HepG2 (cell line): ENCODE measurements at regions not wholly inside any gene's neighbourhood (a gene's known extent, or its start where the extent isn't known, plus 50 kb on each side); places are given as distances from the start of the nearest gene placed in this dataset.

Experiments
- AGO2 ChIP-seq: fragments of 200-400 bp; formaldehyde crosslinking; optimal IDR thresholded peaks from 2 replicates; pipeline ENCODE3; 2017; ENCODE audit warnings: mild to moderate bottlenecking, low read depth, low read length, moderate library complexity
- ATF4 ChIP-seq, 2 experiments: fragments of 450-650 bp in 1 of 2; sonication (generic) in 1 of 2; formaldehyde crosslinking; IDR thresholded peaks; 2 replicates each; pipeline versions ENCODE4 v1.5.0 to v1.8.0; 2020 to 2022; ENCODE audit warnings: mild to moderate bottlenecking in 1 of 2, missing genetic modification reagents in 1 of 2
- ATRX ChIP-seq: sonication (generic); formaldehyde crosslinking; IDR thresholded peaks from 2 replicates; pipeline ENCODE4 v1.4.0; 2020; ENCODE audit warnings: missing genetic modification reagents, borderline replicate concordance
- BRD4 ChIP-seq: sonication (generic); formaldehyde crosslinking; IDR thresholded peaks from 2 replicates; pipeline ENCODE4 v1.4.0; 2020; ENCODE audit warnings: missing genetic modification reagents
- ELF1 ChIP-seq: sonication (generic); formaldehyde crosslinking; IDR thresholded peaks from 2 replicates; pipeline ENCODE4 v1.4.0; 2020; ENCODE audit warnings: missing genetic modification reagents
- GABPB1 ChIP-seq: IDR thresholded peaks from 2 replicates; pipeline ENCODE4 v1.6.1; 2016; ENCODE audit warnings: mild to moderate bottlenecking, missing genetic modification reagents, moderate library complexity, missing compliant biosample characterization
- HCFC1 ChIP-seq: fragments of 150-350 bp; IDR thresholded peaks from 2 replicates; pipeline ENCODE4 v1.6.1; 2014; ENCODE audit warnings: low read depth, low read length
- HMG20B ChIP-seq: conservative IDR thresholded peaks from 2 replicates; pipeline ENCODE4 v1.6.1; 2016; ENCODE audit warnings: missing genetic modification reagents, missing compliant biosample characterization
- JUND ChIP-seq: sonication (generic); formaldehyde crosslinking; IDR thresholded peaks from 2 replicates; pipeline ENCODE4 v1.8.0; 2022; ENCODE audit warnings: mild to moderate bottlenecking, missing genetic modification reagents
- MAFF ChIP-seq: IDR thresholded peaks from 2 replicates; pipeline ENCODE4 v1.6.1; 2011; ENCODE audit warnings: low read depth, low read length, improper control_type of control experiment
- MED13 ChIP-seq: sonication (generic); formaldehyde crosslinking; IDR thresholded peaks from 2 replicates; pipeline ENCODE4 v1.5.0; 2020; ENCODE audit warnings: missing genetic modification reagents
- MYNN ChIP-seq: sonication (generic); formaldehyde crosslinking; IDR thresholded peaks from 2 replicates; pipeline ENCODE4 v1.4.0; 2020; ENCODE audit warnings: mild to moderate bottlenecking, low read depth, missing genetic modification reagents
- NPAS2 ChIP-seq: sonication (generic); formaldehyde crosslinking; IDR thresholded peaks from 2 replicates; pipeline ENCODE4 v1.8.0; 2022; ENCODE audit warnings: mild to moderate bottlenecking, missing genetic modification reagents, borderline replicate concordance
- PHF20 ChIP-seq: sonication (generic); formaldehyde crosslinking; IDR thresholded peaks from 2 replicates; pipeline ENCODE4 v1.5.0; 2020; ENCODE audit warnings: mild to moderate bottlenecking, missing genetic modification reagents
- TBP ChIP-seq: sonication (generic); formaldehyde crosslinking; IDR thresholded peaks from 2 replicates; pipeline ENCODE4 v1.5.0; 2020; ENCODE audit warnings: missing genetic modification reagents
- ZFP62 ChIP-seq: sonication (generic); formaldehyde crosslinking; IDR thresholded peaks from 2 replicates; pipeline ENCODE4 v1.4.0; 2020; ENCODE audit warnings: missing genetic modification reagents
- ZMYM4 ChIP-seq: sonication (generic); formaldehyde crosslinking; IDR thresholded peaks from 2 replicates; pipeline ENCODE4 v1.8.1; 2023; ENCODE audit warnings: mild to moderate bottlenecking, missing genetic modification reagents
- ZNF101 ChIP-seq: sonication (generic); formaldehyde crosslinking; IDR thresholded peaks from 2 replicates; pipeline ENCODE4 v1.4.0; 2020; ENCODE audit warnings: mild to moderate bottlenecking, low read depth, missing genetic modification reagents, borderline replicate concordance
- ZNF235 ChIP-seq: sonication (generic); formaldehyde crosslinking; IDR thresholded peaks from 2 replicates; pipeline ENCODE4 v1.8.1; 2023; ENCODE audit warnings: mild to moderate bottlenecking, missing genetic modification reagents, borderline replicate concordance
- ZNF331 ChIP-seq: sonication (generic); formaldehyde crosslinking; IDR thresholded peaks from 2 replicates; pipeline ENCODE4 v1.4.0; 2020; ENCODE audit warnings: missing genetic modification reagents
- ZNF335 ChIP-seq: sonication (generic); formaldehyde crosslinking; IDR thresholded peaks from 2 replicates; pipeline ENCODE4 v1.4.0; 2020; ENCODE audit warnings: missing genetic modification reagents
- ZNF34 ChIP-seq: sonication (generic); formaldehyde crosslinking; IDR thresholded peaks from 2 replicates; pipeline ENCODE4 v1.4.0; 2020; ENCODE audit warnings: mild to moderate bottlenecking, missing genetic modification reagents, borderline replicate concordance
- ZNF576 ChIP-seq: sonication (generic); formaldehyde crosslinking; IDR thresholded peaks from 2 replicates; pipeline ENCODE4 v1.4.0; 2020; ENCODE audit warnings: mild to moderate bottlenecking, missing genetic modification reagents
- ZNF776 ChIP-seq: sonication (generic); formaldehyde crosslinking; IDR thresholded peaks from 2 replicates; pipeline ENCODE4 v1.4.0; 2020; ENCODE audit warnings: mild to moderate bottlenecking, missing genetic modification reagents
- ZNF792 ChIP-seq: IDR thresholded peaks from 2 replicates; pipeline ENCODE4 v1.6.1; 2016
- ZSCAN20 ChIP-seq: sonication (generic); formaldehyde crosslinking; IDR thresholded peaks from 2 replicates; pipeline ENCODE4 v1.4.0; 2020; ENCODE audit warnings: missing genetic modification reagents, mild to moderate bottlenecking, borderline replicate concordance

GRCh38 chr19:56966697-56967299 is 126.3 kb upstream of the PEG3 start (continued):
- TF ChIP-seq ZFP62 (CRISPR knock-in tag) (no peak), ZNF34 (no peak; the same call in 1 of the 2 replicates), ZNF235 (no peak), ZNF335 (CRISPR knock-in tag) (peak; percentile 22; the same call in 1 of the 2 replicates), ZMYM4 (CRISPR knock-in tag) (peak; percentile 50; the same call in 1 of the 2 replicates), PHF20 (CRISPR knock-in tag) (no peak), NPAS2 (CRISPR knock-in tag) (no peak), MYNN (no peak), ATRX (CRISPR knock-in tag) (no peak), AGO2 (no peak), GABPB1 (CRISPR knock-in tag) (no peak; the same call in 1 of the 2 replicates), ELF1 (no peak), MED13 (no peak), ZNF776 (no peak), JUND (CRISPR knock-in tag) (no peak), ZNF576 (CRISPR knock-in tag) (no peak), HCFC1 (no peak), BRD4 (no peak), ZNF331 (CRISPR knock-in tag) (no peak; the same call in 1 of the 2 replicates), TBP (CRISPR knock-in tag) (no peak), HMG20B (CRISPR knock-in tag) (no peak), ZNF101 (CRISPR knock-in tag) (no peak), MAFF (no peak), ZNF792 (CRISPR knock-in tag) (no peak; the same call in 1 of the 2 replicates), ZSCAN20 (no peak), ATF4 (CRISPR knock-in tag; IDR thresholded peaks at IDR 0.05) (no peak)
